Epidermal melanocyte (primary cell): ENCODE measurements at regions not wholly inside any gene's neighbourhood (a gene's known extent, or its start where the extent isn't known, plus 50 kb on each side); places are given as distances from the start of the nearest gene placed in this dataset.
"Not testable (repeated sequence)": the region's sequence is repeated elsewhere in the genome, so short reads cannot be mapped to it uniquely, and the experiment has no call there.

Experiments
- DNase-seq: peaks from one replicate; pipeline ENCODE4 v3.0.0; 2011; ENCODE audit warnings: low spot score; ENCODE audit not compliant: insufficient read length

- DNase-seq = no peak
Observed at GRCh38 chr9:75282047-75282446, 193.7 kb downstream of the OSTF1 start.

- no peak for DNase-seq
Observed at GRCh38 chr9:75289332-75289731, 201.0 kb downstream of the OSTF1 start.

DNA sequence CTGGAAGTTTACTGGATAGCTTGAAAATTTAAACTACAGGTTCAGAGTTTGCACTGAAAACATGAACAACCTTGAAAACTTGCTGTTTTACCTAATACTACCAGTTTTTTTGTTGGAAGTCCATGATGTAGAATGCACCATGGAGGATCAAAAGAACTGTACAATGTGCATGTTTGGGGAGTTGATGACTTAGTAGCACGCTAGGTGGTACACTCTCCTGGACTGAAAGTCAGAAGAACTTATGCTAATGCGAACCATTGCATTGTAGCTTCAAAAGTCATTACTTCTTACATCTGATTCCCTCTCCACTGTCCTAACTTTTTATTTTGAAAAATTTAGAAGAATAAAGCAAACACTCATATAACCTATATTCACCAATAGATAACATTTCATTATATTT, 211.0 kb downstream of the OSTF1 start:
- DNase-seq = no peak

DNA sequence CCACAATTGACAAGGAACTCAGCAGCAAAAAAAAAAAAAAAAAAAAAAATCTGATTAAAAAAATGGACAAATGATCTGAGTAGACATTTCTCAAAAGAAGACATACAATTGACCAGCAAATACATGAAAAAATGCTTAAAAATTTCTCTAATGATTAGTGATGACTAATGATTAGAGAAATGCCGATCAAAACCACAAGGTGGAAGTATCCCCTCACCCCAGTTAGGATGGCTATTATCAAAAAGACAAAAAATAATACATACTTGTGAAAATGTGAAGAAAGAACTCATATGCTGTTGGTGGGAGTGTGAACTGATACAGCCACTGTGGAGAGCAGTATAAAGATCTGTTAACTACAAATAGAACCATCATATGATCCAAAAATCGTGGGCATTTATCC, 245.3 kb downstream of the OSTF1 start:
- no peak for DNase-seq

- no peak for DNase-seq
Observed at GRCh38 chr9:75358846-75359245, 270.5 kb downstream of the OSTF1 start.

DNA sequence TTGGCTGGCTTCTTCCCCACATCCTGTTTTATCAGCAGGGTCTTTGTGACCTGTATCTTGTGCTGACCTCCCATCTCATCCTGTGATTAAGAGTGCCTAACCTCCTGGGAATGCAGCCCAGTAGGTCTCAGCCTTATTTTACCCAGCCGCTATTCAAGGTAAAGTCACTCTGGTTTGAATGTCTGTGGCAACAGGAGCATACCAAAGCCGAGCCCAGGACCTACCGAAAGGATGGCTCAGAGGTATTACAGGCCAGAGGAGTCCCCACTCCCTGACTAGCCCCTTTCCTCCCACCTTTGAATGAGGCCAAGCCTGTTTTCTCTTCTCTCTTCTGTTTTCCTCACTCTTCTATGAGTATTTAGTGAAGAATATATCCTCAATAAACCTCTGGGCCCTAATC, 271.3 kb downstream of the OSTF1 start:
- no peak for DNase-seq

- DNase-seq = no peak
Observed at GRCh38 chr9:75360252-75360651, 271.9 kb downstream of the OSTF1 start.

GRCh38 chr9:75362446-75362845, 274.1 kb downstream of the OSTF1 start:
- not testable (repeated sequence) for DNase-seq

GRCh38 chr9:75365196-75365595, 276.9 kb downstream of the OSTF1 start:
- no peak for DNase-seq

DNA sequence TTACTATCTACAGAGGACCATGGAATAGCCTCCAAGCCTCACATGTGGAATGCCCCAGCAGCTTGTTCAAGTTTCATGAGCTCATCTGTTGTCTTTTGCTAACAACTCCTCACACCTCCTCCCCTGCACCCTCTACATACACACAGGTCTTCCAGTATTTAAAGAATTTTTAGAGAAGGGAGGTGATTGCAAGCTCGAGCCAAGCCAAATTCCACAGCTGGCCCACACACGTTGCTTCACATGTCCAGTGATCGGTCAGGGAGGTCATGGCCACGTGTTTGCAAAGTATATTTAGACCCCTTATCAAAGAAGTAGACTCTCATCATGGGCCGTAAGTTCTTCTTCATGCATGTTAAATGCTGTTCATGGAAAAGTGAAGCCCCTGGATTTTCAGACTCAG, 281.7 kb downstream of the OSTF1 start:
- DNase-seq = no peak

DNA sequence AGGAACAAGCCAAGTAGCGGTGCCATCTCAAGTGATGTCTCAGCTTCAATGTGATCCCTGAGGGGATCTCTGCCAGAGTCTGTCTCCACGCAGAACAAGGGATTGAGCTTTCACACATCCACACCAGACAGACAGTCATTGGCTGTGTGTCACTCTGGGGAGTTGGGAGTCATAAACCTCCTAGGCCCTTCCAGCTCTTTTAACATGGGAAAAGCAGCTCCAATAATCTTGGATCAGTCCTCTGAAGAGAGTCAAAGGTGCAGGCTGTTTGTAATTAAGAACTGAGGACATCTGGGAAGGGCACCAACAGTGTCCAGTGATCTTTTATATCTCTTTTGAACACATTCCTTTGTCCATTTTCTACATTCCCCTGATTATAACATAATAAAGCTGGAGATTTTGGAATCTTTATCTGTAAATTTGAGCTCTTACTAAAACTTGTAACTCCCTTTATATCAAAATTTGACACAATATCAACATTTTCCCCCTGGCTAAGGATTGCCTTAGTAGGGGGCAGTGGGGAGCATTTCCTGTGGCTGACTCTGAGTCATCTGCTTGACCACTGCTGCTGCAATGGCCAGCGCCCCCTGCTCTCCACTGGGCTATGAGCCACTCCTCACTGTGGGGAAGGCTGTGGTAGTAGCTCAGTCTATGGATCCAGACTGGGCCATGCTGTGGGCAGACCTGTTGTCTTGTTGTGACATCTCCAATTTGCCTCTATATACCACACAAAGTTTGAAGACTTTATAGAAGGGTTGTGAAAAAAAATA, 284.4 kb downstream of the OSTF1 start:
- DNase-seq = no peak

DNA sequence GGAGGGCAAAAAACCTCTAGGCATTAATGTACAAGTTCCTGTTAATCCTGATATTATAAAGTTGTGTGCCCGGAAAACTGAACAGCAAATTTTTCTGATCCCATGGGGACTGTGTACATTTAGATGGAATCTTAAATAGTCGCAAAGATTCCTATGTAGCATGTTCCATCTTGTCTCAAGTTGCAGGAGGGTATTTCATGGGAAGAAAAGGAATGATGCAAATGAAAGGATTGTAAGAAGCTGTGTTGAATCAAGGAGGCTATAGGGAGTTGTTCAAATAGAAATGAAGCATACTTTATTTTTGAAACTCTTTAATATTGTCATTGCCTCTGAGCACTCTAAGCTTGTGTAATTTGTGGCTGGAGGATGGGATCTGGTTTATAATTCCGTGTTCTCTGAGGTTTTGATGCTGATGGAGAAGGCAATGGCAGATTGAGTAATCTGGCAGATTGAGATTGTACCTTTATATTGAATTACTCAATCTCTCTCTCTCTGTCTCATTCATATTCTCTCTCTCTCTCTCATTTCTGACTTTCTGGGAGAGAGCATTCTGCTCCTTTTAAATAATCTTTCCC, 288.5 kb downstream of the OSTF1 start:
- no peak for DNase-seq

DNA sequence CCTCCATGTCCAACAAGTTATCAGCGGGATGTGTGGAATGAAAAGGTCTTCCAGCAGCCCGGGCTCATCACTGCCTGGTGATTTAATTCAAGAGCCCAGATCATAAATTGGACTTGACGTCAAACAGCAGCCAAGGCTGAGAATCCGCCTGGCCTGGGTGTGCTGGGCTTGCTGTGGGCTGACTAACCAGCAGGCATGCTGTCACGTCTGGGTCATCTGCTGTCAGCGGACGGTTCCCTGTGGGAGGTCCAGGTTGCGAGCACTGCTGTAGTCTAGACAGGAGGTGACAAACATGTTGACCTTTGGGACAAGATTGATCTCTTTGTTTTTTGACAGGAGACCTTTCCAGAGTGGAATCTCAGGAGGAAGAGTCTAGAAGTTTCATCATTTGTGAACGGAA, 289.7 kb downstream of the OSTF1 start:
- DNase-seq = no peak

- DNase-seq = no peak
Observed at GRCh38 chr9:75378926-75379325, 290.6 kb downstream of the OSTF1 start.

GRCh38 chr9:75382126-75382525, 293.8 kb downstream of the OSTF1 start:
- DNase-seq = no peak

DNA sequence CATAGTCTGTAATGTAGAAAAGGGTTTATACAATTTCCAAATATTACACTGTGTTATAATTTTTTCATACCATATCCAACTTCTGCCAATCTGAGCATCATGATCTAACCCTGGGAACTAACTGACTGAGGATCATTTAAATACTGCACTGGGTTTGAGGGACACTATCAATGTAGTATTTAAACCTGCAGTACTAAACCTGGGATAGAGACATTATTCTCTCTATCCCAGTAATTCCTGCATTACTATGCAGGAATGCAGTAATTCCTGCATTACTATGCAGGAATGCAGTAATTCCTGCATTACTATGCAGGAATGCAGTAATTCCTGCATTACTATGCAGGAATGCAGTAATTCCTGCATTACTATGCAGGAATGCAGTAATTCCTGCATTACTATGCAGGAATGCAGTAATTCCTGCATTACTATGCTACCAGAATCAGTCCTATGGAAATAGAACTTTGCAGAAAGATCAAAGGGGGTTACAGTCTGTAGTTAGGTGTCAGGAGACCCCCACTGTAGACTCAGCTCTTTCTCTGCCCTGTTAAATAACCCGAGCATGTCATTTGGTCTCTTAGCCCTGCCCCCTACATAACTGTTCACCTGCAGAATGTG, 295.2 kb downstream of the OSTF1 start:
- not testable (repeated sequence) for DNase-seq

DNA sequence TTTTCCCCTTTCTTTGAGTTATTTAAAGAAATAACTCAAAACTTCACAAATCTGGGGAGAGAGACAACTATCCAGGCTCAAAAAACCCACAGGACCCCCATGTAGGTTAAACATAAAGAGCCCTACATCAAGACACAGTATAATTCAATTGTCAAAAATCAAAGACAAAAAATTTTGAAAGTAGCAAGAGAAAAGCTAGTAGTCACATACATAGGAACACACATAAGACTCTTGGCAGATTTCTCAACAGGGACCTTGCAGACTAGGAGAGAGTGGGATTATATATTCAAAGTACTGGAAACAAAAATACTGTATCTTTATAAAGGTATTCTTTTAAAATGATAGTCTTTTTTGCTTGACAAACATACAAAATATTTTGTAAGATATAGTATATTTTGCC, 296.9 kb downstream of the OSTF1 start:
- no peak for DNase-seq

DNA sequence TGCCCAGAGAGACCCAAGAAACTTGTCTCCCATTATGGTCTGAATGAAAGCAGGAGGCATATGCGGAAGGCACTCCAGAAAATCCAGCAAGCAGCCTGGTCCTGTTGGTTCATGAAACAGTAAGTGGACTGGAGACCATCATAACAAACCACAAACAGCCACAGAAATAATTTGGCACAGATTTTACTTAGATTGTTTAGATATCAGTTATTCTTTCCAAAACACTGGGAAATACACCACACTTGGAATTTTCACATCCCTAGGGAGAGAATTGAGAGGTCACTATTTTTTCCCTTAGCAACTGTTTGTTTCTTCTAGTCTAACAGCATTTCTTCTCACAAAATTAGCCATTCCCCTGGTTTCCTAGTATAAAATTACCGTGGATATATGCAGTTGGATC, 300.8 kb downstream of the OSTF1 start:
- no peak for DNase-seq

DNA sequence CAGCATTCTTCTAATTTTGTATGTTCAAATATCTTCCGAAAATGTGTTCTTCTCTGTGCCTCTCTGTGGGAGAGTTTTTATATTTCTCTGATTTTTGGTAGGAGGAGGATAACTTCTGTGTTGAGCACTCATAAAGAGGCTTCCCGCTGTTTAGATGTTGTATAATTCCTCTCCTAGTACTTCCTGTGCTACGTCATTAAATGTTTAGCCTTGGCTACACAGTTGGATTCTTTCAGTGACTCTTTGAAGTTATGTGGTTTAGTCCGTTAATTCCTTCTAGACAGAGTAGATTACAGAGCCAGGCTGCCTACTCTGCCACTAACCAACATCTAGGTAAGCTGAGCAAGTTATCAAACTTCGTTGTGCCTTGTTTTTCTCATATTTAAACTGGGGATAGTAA, 302.6 kb downstream of the OSTF1 start:
- DNase-seq = no peak

DNA sequence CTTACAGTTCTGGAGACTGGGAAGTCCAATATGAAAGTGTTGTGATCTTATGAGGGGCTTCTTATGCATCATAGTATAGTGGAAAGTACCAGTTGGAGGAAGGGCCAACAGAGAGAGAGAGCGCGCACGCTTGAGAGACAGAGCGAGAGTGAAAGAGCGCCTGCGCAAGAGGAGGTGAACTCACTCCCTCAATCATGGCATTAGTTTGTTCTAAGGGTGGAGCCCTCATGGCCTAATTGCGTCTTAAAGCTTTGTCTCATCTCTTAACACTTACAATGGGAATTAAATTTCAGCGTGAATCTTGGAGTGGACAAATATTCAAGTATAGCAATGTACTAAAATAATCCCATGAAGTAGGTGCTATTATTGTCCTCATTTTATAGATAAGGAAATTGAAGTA, 303.2 kb downstream of the OSTF1 start:
- no peak for DNase-seq

GRCh38 chr9:75395336-75395735, 307.0 kb downstream of the OSTF1 start:
- no peak for DNase-seq

DNA sequence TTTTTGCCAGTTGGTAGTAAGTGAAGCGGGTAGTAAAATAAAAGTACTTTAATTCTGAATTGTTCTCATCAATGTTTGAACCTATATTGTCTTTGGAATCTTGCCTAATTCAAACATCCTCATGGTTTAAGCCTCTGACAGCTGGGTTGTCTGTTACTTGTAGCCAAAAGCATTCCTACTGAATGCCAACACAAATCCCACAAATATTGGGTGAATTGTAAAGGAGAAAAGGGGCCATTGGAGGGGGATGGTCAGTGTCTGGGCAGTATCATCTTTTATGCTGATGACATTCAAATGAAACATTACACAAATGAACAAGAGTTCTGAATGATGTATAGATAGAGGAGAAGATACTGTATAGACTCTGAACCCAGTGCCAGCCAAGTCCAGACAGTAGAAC, 309.5 kb downstream of the OSTF1 start:
- no peak for DNase-seq

- no peak for DNase-seq
Observed at GRCh38 chr9:75408391-75408790, 320.1 kb downstream of the OSTF1 start.
